Right lobe of liver (tissue), 6 donors: ENCODE measurements at regions not wholly inside any gene's neighbourhood (a gene's known extent, or its start where the extent isn't known, plus 50 kb on each side); places are given as distances from the start of the nearest gene placed in this dataset.

Experiments used
- ATAC-seq, 4 donors: fragments of 200-7000 bp; cut with Tn5 transposase; one replicate each; pipeline ENCODE4 v1.9.1; 2020; ENCODE audit warnings: mild to moderate bottlenecking in 4 of 4, moderate library complexity in 4 of 4
- DNase-seq, 3 donors: peaks; one replicate each; pipeline ENCODE4 v3.0.0-alpha.2; 2020
- H3K27ac ChIP-seq, 3 donors: fragments of 200-600 bp; one replicate each; pipeline ENCODE4 v1.8.0; 2022
- H3K27me3 ChIP-seq, 2 donors: fragments of 200-600 bp; one replicate each; pipeline ENCODE4 v1.8.0; 2022
- H3K36me3 ChIP-seq, 4 donors: fragments of 200-600 bp; sonication (generic) in 1 of 4; one replicate each; pipeline versions ENCODE4 v1.5.1 to v1.8.0; 2017 to 2022; ENCODE audit warnings: control low read depth in 1 of 4
- H3K4me1 ChIP-seq, 4 donors: fragments of 200-600 bp; sonication (generic) in 1 of 4; one replicate each; pipeline versions ENCODE4 v1.5.1 to v1.8.0; 2017 to 2022; ENCODE audit warnings: control low read depth in 1 of 4
- H3K4me3 ChIP-seq, 3 donors: fragments of 200-600 bp; one replicate each; pipeline ENCODE4 v1.8.0; 2022
- H3K9me3 ChIP-seq, 4 donors: fragments of 200-600 bp; sonication (generic) in 1 of 4; one replicate each; pipeline versions ENCODE4 v1.5.1 to v1.8.0; 2017 to 2022; ENCODE audit warnings: control low read depth in 1 of 4
- POLR2A ChIP-seq: fragments of 450-650 bp; IDR thresholded peaks from one replicate; pipeline ENCODE4 v1.6.1; 2017; ENCODE audit warnings: antibody characterized with exemption, mild to moderate bottlenecking
- WGBS: methylation state at CpG from one replicate; pipeline ENCODE4 v1.1.6; 2018; ENCODE audit warnings: low coverage, low lambda C conversion rate; ENCODE audit not compliant: insufficient coverage; ENCODE audit errors: missing lambda C conversion rate; 5-methylcytosine and 5-hydroxymethylcytosine counted together
- intact Hi-C, 2 donors: fragments of 100-400 bp; cut with DNase I; formaldehyde crosslinking; loops; one replicate each; pipeline versions ENCODE4 v1.11.2 to v1.14.1; 2022
- TF ChIP-seq, protein P1 (sequence below), 4 donors: fragments of 200-600 bp in 3 of 4; fragments of 450-650 bp in 1 of 4; IDR thresholded peaks; one replicate each; pipeline versions ENCODE4 v1.5.1 to v1.8.0; 2016 to 2022; ENCODE audit warnings: antibody characterized with exemption in 4 of 4, mild to moderate bottlenecking in 2 of 4
- donor health status: DM: no; HTN: yes; CAD: no.
- donor health status: DM: no; HTN: no; CAD: no.
- donor health status: DM: no; HTN: no; CAD: no.
- donor health status: DM: no; HTN: yes; CAD: no.
- donor health status: DM: no; HTN: yes; CAD: no.

DNA sequence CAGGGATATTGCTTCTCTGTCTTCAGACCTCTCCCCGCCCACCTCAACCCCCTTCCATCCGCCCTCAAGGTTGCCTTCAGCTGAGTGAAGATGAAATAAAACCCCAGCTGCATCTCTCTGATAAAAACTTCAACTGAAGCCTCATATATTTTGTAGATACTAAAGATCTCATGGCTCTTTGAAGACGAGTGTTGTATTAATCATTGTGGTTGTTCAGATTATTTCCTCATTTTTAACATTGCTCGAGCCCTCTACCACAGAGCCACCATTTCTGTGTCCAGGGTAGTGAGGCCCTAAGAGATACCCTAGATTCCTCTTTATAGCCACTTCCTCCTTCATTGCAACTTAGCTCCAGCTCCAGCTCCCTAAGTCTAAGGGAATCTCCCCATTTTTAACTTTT is 312.8 kb upstream of the ZNF507 start:
- WGBS: 47% methylated on average over 4 of the region's 4 CpGs

DNA sequence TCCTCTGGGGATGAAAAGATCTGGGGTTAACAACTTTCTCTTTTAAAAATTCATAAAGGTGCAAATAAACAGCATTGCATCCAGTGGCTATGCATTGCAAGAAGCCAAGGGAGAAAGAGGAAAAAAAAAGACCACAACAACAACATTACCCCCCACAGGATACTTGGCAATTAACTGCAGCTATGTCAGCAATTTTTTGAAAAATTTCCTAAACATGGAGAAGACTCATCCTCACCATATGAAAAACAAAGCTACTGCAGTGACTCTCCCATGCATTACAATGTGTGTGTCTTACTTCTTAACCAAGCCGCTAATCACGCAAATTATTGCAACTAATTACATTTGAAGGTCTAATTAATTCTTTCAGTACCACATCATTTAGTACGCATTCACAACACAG is 309.8 kb upstream of the ZNF507 start:
- Histone ChIP-seq H3K27ac (no peak overlapping the region), H3K36me3 (no peaks in the 10 kb centered on the region), H3K4me3 (no peak overlapping the region), H3K4me1 (no peaks in the 10 kb centered on the region), H3K27me3 (no peaks in the 10 kb centered on the region), H3K9me3 (no peaks in the 10 kb centered on the region)
- TF ChIP-seq, protein P1, sequence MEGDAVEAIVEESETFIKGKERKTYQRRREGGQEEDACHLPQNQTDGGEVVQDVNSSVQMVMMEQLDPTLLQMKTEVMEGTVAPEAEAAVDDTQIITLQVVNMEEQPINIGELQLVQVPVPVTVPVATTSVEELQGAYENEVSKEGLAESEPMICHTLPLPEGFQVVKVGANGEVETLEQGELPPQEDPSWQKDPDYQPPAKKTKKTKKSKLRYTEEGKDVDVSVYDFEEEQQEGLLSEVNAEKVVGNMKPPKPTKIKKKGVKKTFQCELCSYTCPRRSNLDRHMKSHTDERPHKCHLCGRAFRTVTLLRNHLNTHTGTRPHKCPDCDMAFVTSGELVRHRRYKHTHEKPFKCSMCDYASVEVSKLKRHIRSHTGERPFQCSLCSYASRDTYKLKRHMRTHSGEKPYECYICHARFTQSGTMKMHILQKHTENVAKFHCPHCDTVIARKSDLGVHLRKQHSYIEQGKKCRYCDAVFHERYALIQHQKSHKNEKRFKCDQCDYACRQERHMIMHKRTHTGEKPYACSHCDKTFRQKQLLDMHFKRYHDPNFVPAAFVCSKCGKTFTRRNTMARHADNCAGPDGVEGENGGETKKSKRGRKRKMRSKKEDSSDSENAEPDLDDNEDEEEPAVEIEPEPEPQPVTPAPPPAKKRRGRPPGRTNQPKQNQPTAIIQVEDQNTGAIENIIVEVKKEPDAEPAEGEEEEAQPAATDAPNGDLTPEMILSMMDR (IDR thresholded peaks at IDR 0.05): no peak
- no peak for TF ChIP-seq POLR2A
- intact Hi-C loops: no loop called here
- 84% methylated on average over 3 of the region's 3 CpGs for WGBS
- ATAC-seq (no peak), DNase-seq (no peak)

More for the DNA sequence above, 312.8 kb upstream of the ZNF507 start:
- ATAC-seq (no peak), DNase-seq (no peak)
- intact Hi-C loops: no loop called here
- Histone ChIP-seq H3K27me3 (no peaks in the 10 kb centered on the region), H3K36me3 (no peaks in the 10 kb centered on the region), H3K4me3 (no peak overlapping the region), H3K27ac (no peak overlapping the region), H3K9me3 (no peaks in the 10 kb centered on the region), H3K4me1 (no peaks in the 10 kb centered on the region)
- TF ChIP-seq, protein P1 (IDR thresholded peaks at IDR 0.05): no peak
- TF ChIP-seq POLR2A: no peak

DNA sequence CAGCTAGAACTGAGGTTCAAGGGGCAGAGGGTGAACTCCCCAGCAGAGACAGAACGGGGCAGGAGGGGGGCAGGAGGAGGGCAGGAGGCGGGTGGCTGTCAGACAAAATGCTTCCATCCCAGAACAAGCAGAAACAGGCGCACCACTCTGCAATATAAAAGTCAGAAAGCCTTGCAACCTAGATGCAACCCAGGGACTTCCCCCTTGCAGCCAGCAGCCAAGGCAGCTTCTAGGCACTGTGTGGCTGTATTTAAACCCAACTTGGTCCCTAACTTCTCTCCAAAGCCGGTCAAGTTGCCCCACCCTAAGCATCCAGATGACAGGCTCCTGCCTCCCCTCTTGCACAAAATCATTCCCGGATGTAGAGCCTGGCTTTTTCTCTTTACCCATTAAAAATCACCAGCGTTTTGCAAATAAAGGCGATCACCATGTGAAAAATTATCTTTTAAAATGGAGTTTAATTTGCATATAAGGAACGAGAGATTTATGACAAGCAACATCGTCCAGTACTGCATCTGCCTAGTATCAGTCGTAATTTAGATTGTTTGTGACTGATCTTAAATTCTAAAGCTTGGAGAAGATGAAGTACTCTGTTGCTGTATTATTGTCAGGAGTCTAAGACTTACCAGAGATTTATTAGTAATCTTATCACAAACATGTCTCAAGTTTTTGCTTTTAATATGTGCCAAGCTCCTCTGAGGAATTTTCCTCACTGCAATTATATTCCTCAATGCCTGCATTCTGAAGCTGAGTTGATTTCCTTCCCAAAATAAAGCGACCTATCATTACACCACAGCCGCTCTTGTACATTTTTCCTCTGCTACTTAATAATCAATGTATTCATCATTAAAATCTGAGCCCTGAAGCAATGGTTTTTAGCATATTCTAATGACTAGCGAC is 307.1 kb upstream of the ZNF507 start:
- Histone ChIP-seq H3K9me3 (no peaks in the 10 kb centered on the region), H3K4me1 (no peaks in the 10 kb centered on the region), H3K27ac (no peak overlapping the region), H3K36me3 (no peaks in the 10 kb centered on the region), H3K27me3 (peaks cover 0 to 2% of the 10 kb centered on the region in 2 donors), H3K4me3 (no peak overlapping the region)
- no peak for DNase-seq
- whole genome bisulfite sequencing: 35% methylated on average over 11 of the region's 13 CpGs
- TF ChIP-seq POLR2A: no peak
- TF ChIP-seq, protein P1 (IDR thresholded peaks at IDR 0.05): no peak
- ATAC-seq: no peak
- intact Hi-C loops: no loop called here

DNA sequence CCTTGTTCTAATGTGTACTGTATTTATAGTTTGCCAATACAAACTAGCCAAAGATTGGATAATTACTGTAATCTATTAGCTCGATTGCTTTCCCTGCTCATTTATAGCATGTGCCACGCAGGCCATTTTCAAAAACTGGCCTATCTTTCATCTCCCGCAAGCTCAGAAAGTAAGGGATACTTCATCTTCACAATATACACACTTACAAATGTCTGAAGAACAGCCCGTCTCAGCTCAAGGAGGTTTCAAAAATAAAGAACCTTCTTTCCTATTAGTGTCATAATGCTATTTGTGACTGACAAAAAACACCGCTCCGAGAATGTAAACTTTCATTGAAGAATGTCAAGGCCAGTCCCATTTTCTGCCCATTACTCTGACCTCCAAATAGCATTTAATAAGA is 306.4 kb upstream of the ZNF507 start:
- Histone ChIP-seq H3K9me3 (no peaks in the 10 kb centered on the region), H3K4me1 (no peaks in the 10 kb centered on the region), H3K36me3 (no peaks in the 10 kb centered on the region), H3K27me3 (peaks cover 0 to 3% of the 10 kb centered on the region in 2 donors), H3K27ac (no peak overlapping the region), H3K4me3 (no peak overlapping the region)
- no peak for ATAC-seq
- WGBS: 40% methylated on average over 6 of the region's 6 CpGs
- TF ChIP-seq, protein P1 (IDR thresholded peaks at IDR 0.05): no peak
- TF ChIP-seq POLR2A: no peak
- intact Hi-C loops: no loop called here
- no peak for DNase-seq
